Endothelial cell (in vitro differentiated cells): ENCODE measurements at regions not wholly inside any gene's neighbourhood (a gene's known extent, or its start where the extent isn't known, plus 50 kb on each side); places are given as distances from the start of the nearest gene placed in this dataset.
A peak's percentile ranks its signal among the peaks of the same experiment; 100 is the strongest.
"Not testable (repeated sequence)": the region's sequence is repeated elsewhere in the genome, so short reads cannot be mapped to it uniquely, and the experiment has no call there.

Experiments used
- DNase-seq: peaks from one replicate; pipeline ENCODE4 v3.0.0; 2021; ENCODE audit warnings: low spot score
- H3K27ac Mint-ChIP-seq: one replicate; pipeline ENCODE4 v1.8.0; 2021; ENCODE audit warnings: mixed read lengths, inconsistent platforms; ENCODE audit not compliant: unreplicated experiment
- H3K27me3 Mint-ChIP-seq: one replicate; pipeline ENCODE4 v1.8.0; 2021; ENCODE audit warnings: mild to moderate bottlenecking, moderate library complexity, mixed read lengths, inconsistent platforms; ENCODE audit not compliant: unreplicated experiment
- H3K36me3 Mint-ChIP-seq: one replicate; pipeline ENCODE4 v1.8.0; 2021; ENCODE audit warnings: mild to moderate bottlenecking, low read depth, mixed read lengths, inconsistent platforms; ENCODE audit not compliant: unreplicated experiment
- H3K4me1 Mint-ChIP-seq: one replicate; pipeline ENCODE4 v1.8.0; 2021; ENCODE audit warnings: mild to moderate bottlenecking, mixed read lengths, inconsistent platforms; ENCODE audit not compliant: unreplicated experiment
- H3K4me3 Mint-ChIP-seq: one replicate; pipeline ENCODE4 v1.8.0; 2021; ENCODE audit warnings: mild to moderate bottlenecking, mixed read lengths, inconsistent platforms; ENCODE audit not compliant: unreplicated experiment
- H3K9me3 Mint-ChIP-seq: one replicate; pipeline ENCODE4 v1.8.0; 2021; ENCODE audit warnings: mixed read lengths, inconsistent platforms; ENCODE audit not compliant: unreplicated experiment
- TF ChIP-seq, protein P1 (sequence below): fragments of 200-600 bp; sonication (generic); IDR thresholded peaks from one replicate; pipeline ENCODE4 v1.5.0; 2021; ENCODE audit warnings: antibody characterized with exemption; ENCODE audit not compliant: unreplicated experiment

DNA sequence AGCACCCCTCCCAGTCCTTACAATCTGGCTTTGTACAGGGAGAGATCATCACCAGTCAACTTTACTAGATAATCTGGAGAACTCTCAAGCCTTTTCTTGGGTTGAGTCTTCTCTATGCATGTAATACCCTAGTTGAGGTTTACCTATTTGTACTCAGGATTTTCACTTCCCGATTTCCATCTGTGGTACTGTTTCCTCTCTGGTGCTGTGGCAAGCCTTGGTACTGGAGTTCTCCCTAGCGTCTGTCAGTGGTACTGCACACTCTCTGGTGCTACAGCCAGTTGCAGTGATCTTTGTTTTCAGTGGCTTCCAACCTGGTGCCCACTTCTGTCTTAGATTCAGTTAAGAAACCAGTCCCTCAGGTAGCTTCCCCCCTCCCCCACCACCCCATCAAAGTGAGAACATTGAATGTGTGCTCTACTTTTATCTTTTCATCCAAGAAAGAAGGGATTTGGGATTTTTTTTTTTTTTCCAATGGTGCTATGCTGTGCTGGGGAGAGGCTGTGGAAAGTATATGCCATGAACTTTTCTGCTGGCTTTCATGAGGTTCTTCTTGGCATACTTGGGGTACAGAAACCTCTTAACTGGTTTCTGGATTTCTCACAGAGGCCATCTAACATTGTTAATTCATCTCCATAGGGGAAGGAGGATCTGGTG lies 69.4 kb upstream of the EVL start:
- peak; percentile 65 for DNase-seq
- Mint-ChIP-seq H3K9me3 (no peaks in the 10 kb centered on the region), H3K27me3 (no peaks in the 10 kb centered on the region), H3K4me1 (peaks cover 3% of the 10 kb centered on the region), H3K36me3 (peaks cover 3% of the 10 kb centered on the region), H3K4me3 (no peak overlapping the region), H3K27ac (no peak overlapping the region)
- TF ChIP-seq, protein P1, sequence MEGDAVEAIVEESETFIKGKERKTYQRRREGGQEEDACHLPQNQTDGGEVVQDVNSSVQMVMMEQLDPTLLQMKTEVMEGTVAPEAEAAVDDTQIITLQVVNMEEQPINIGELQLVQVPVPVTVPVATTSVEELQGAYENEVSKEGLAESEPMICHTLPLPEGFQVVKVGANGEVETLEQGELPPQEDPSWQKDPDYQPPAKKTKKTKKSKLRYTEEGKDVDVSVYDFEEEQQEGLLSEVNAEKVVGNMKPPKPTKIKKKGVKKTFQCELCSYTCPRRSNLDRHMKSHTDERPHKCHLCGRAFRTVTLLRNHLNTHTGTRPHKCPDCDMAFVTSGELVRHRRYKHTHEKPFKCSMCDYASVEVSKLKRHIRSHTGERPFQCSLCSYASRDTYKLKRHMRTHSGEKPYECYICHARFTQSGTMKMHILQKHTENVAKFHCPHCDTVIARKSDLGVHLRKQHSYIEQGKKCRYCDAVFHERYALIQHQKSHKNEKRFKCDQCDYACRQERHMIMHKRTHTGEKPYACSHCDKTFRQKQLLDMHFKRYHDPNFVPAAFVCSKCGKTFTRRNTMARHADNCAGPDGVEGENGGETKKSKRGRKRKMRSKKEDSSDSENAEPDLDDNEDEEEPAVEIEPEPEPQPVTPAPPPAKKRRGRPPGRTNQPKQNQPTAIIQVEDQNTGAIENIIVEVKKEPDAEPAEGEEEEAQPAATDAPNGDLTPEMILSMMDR, result peak; percentile 84

DNA sequence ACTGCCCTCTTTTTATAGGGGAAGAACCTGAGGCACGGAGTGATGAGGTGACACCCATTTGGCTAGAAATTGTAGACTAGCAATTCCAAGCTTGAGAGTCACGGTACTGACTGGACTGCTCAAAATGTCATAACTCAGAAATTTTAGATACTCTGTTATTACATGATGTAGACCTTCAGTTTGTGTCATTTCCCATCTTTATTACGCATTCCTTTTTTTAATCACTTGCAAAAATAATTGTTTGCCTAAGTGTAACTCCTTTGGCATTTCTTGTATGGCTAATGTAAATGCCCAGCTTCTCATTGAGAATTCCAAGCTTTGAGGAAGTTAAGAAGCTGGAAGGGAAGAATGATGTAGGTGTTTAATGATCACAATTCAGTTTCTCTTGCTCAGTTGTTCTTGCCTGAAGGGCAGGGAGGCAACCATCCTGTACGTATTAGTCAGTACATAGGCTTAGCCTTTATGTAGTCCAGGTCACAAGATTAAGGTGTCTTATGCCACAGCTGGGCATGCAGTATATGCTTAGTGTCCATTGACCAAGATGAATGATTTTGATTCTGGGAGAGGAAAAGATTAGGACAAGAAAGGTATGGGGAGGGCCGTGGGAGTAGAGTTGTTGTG lies 68.2 kb upstream of the EVL start:
- Mint-ChIP-seq H3K27me3 (no peaks in the 10 kb centered on the region), H3K36me3 (peaks cover 6% of the 10 kb centered on the region), H3K4me3 (no peak overlapping the region), H3K9me3 (no peaks in the 10 kb centered on the region), H3K4me1 (peaks cover 3% of the 10 kb centered on the region), H3K27ac (no peak overlapping the region)
- no peak for DNase-seq
- TF ChIP-seq, protein P1, result no peak

DNA sequence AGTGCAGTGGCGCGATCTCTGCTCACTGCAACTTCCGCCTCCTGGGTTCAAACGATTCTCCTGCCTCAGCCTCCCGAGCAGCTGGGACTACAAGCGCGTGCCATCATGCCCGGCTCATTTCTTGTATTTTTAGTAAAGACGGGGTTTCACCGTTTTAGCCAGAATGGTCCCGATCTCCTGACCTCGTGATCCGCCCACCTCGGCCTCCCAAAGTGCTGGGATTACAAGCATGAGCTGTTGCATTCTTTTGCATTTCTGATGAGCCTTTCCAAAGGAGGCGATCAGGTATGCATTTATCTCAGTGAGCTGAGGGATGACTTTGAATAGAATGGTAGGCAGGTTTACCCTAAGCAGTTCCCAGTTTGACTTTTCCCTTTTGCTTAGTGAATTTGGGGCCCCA lies 64.8 kb upstream of the EVL start:
- not testable (repeated sequence) for DNase-seq, H3K9me3 Mint-ChIP-seq, H3K4me3 Mint-ChIP-seq, H3K36me3 Mint-ChIP-seq, H3K4me1 Mint-ChIP-seq, H3K27ac Mint-ChIP-seq, H3K27me3 Mint-ChIP-seq

DNA sequence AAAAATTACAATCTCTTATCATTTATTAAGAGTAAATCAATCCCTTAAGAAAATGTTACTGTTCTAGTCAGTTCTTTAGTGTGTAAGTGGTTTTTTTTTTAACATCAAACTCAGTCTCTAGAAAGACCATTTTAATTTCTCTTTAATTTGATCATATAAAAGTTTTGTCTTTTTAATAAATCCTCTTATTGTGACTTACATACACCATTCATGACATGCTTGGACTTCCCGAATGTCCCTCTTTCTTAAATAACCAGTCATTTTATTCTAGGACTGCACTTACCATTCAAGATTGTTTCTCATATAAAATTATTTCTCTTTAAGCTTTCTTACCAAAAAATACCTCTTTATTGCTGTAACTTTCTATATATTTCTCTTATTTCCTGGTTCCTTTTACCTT lies 60.8 kb upstream of the EVL start:
- no peak overlapping the region for H3K4me3 Mint-ChIP-seq
- H3K27me3 Mint-ChIP-seq, result peaks cover 1% of the 10 kb centered on the region
- H3K27ac Mint-ChIP-seq, result no peak overlapping the region
- H3K36me3 Mint-ChIP-seq, result peaks cover 12% of the 10 kb centered on the region
- no peaks in the 10 kb centered on the region for H3K9me3 Mint-ChIP-seq
- TF ChIP-seq, protein P1, result no peak
- peaks cover 18% of the 10 kb centered on the region for H3K4me1 Mint-ChIP-seq
- DNase-seq, result no peak

DNA sequence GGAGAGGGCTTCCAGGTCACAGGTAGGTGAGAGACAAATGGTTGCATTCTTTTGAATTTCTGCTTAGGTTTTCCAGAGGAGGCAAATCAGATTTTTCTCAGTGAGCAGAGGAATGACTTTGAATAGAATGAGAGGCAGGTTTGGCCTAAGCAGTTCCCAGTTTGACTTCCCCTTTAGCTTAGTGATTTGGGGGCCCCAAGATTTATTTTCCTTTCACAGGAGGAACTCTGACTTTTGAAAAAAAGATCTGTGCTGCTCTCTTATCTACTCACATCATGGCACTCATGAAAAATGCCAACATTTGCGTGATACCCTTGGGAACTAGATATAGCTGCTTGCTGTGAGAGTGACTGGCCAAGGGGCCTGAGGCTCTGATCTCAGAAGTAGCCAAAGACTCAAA lies 58.0 kb upstream of the EVL start:
- peaks cover 6% of the 10 kb centered on the region for H3K36me3 Mint-ChIP-seq
- TF ChIP-seq, protein P1, result no peak
- peaks cover 1% of the 10 kb centered on the region for H3K27me3 Mint-ChIP-seq
- H3K4me3 Mint-ChIP-seq, result peak overlapping the region; percentile 28
- DNase-seq, result no peak
- H3K27ac Mint-ChIP-seq, result peak overlapping the region; percentile 83
- no peaks in the 10 kb centered on the region for H3K9me3 Mint-ChIP-seq
- peaks cover 41% of the 10 kb centered on the region for H3K4me1 Mint-ChIP-seq

DNA sequence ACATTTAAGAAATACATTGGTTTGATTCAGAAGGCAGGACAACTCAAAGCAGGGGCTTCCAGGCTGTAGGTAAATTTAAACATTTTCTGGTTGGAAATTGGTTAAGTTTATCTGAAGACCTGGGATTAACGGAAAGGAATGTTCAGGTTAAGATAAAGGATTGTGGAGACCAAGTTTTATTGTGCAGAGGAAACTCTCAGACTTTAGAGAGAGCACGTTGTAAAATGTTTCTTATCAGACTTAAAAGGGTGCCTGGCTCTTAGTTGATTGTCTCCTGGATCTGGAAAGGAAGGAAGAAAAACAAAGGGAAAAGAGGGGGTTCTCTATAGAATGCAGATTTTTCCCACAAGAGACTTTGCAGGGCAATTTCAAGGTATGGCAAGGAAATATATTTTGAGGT lies 55.4 kb upstream of the EVL start:
- H3K4me3 Mint-ChIP-seq, H3K27me3 Mint-ChIP-seq, DNase-seq, H3K9me3 Mint-ChIP-seq, H3K36me3 Mint-ChIP-seq: not testable (repeated sequence)
- Mint-ChIP-seq H3K27ac (peak overlapping the region; percentile 99), H3K4me1 (peaks cover 54% of the 10 kb centered on the region)
